ENCODE measurements at regions not wholly inside any gene's neighbourhood (a gene's known extent, or its start where the extent isn't known, plus 50 kb on each side); places are given as distances from the start of the nearest gene placed in this dataset.
"Not testable (repeated sequence)": the region's sequence is repeated elsewhere in the genome, so short reads cannot be mapped to it uniquely, and the experiment has no call there.

DNA sequence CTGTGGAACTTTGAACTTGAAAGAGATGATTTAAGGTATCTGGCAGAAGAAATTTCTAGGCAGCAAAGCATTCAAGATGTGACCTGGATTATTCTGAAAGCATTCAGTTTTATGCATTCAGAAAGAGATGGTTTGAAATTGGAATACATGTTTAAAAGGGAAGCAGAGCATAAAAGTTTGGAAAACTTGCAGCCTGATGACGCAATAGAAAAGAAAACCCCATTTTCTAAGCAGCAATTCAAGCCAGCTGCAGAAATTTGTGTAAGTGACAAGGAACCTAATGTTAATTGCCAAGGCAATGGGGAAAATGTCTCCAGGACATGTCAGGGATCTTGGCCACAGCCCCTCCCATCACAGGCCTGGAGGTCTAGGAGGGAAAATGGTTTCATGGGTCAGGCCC is 354.0 kb downstream of the ZNF326 start:
- DNase-seq, result no peak

DNA sequence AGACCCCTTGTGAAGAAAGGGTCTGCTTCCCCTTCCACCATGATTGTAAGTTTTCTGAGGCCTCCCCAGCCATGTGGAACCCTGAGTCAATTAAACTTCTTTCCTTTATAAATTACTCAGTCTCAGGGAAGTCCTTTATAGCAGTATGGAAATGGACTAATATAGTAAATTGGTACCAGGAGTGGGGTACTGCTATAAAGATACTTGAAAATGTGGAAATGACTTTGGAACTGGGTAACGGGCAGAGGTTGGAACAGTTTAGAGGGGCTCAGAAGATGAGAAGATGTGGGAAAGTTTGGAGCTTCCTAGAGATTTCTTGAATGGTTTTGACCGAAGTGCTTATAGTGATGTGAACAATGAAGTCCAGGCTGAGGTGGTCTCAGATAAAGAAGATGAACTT is 353.5 kb downstream of the ZNF326 start:
- not testable (repeated sequence) for DNase-seq

GRCh38 chr1:90347366-90347765 is 352.5 kb downstream of the ZNF326 start:
- DNase-seq, result no peak

- DNase-seq, result no peak
These were observed 351.8 kb downstream of the ZNF326 start for GRCh38 chr1:90346757-90347156.

DNA sequence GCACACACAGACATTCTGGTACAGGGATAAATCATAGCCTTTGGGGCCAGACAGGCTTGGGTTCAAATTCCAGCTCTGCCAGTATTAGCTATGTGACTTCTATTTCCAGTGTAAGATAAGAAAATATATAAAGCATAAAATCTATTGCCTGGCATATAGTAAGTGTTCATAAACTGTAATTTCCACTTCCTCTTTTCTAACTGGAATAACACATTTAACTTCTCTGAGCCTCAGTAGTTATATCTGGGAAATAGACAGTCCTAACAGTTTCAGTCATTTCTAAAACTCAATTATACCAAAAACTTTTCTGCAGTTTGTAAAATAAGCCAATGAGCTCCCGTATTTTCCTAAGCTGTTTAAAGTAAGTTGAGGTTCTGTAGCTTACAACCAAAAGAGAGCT is 351.4 kb downstream of the ZNF326 start:
- no peak for DNase-seq

DNA sequence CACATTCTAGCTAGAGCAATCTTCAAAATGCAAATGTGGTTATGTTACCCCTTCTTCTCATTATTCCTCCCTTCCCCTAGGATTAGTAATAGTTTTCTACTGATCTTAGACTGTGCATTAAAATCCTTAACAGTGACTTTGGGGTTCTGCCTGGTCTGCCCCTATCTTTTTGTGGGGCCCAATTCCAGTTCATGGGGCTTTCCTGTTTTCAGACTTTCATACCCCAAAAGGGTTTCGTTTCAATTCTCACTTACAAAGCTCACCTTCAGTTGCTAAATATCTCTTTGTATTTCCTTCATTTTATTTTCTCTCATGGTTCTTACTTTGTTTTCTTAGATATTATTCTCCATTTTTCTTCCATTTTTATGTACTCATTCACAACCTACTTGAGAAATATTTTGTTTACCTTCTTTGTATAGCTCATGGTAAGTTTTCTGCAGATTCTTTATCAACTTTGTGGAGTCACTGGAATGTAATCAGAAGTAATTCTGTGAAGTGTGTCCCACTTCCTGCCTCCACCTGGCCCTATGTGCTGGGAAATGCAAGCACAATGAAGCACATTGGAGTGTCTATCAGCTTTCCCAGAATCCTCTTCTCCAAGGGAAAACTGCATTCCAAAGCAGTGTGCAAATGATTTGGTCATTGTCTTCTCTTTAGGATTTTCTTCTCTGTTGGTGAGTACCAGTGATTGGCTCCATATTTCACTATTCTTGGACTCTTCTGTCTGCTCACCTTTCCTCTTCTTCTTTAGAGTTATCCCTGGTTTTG is 350.2 kb downstream of the ZNF326 start:
- no peak for DNase-seq

DNA sequence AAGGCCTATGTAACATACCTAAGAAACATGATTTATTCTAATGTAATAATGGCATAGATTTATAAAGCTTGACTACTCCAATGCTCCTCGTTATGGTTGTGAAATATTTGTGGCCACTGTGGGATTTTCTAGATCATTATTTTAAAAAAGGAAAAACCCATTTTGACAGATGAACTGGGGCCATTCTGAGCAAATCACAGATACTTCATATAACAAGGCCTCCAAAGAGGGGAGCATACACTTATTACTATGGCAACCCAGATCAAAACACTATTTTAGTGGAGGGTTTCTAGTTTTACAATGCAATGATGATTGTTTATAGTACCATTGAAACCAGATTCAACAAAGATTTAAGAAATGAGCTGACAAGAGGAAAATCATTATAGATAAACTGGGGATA is 346.6 kb downstream of the ZNF326 start:
- DNase-seq, result no peak

- DNase-seq, result peak in 1 of 2 experiments; percentile 23
These were observed 345.7 kb downstream of the ZNF326 start for GRCh38 chr1:90340606-90341005.

GRCh38 chr1:90339811-90340210 is 344.9 kb downstream of the ZNF326 start:
- DNase-seq, result no peak

DNA sequence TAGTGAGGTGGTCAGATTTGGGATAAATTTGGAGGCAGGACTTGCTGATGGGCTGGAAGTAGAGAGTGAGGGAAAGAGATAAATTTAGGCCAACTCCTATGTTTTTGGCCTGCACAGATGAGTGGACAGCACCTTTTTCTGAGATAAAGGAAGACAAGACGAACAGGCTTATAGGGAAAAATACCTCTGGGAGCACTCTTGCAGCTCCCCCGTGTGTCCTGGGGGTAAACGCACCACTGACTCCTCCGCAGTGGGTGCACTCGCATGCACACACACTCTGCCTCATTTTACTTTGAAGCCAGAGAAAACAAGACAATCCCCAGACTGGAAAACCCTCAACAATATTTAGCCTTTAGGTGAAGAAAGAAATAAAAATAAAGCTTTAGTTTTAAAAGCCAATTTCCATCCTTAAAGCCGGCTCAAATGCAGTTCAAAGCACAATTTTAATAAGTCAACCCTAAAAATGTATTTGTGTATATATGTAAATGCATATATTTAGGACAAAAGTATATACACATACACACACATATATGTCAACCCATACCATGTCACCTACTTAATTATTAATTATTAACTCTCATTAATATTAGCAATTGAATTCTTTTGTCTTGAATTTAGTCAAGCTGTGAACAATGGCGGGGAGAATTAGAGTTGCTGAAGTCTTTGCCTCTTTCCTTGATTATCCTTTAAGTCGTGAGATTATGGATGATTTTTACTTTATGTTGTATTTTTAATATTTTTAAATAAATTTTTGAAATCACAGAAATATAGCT is 341.8 kb downstream of the ZNF326 start:
- no peak for DNase-seq

GRCh38 chr1:90335558-90335957 is 340.6 kb downstream of the ZNF326 start:
- no peak for DNase-seq

- DNase-seq, result no peak
These were observed 339.2 kb downstream of the ZNF326 start for GRCh38 chr1:90334137-90334536.

DNA sequence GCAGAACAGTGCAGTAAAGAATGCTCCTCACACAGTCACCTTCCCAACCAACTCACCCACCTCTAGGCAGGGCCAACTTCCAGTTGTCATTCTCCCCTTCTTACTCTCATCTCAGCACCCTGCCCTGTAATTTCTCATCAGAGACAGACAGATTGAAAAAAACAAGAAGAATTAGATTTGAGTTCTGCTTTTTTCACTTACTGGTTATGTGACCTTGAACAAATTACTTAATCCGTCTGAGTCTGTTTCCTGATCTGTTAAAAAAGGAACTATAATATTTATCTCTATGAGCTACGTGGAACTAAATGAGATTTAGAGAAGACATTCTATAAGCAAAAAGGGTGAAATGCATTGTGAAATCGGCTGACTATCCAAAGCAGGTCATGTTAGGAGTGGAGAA is 330.3 kb downstream of the ZNF326 start:
- DNase-seq, result no peak

GRCh38 chr1:90322186-90322585 is 327.3 kb downstream of the ZNF326 start:
- no peak for DNase-seq

DNA sequence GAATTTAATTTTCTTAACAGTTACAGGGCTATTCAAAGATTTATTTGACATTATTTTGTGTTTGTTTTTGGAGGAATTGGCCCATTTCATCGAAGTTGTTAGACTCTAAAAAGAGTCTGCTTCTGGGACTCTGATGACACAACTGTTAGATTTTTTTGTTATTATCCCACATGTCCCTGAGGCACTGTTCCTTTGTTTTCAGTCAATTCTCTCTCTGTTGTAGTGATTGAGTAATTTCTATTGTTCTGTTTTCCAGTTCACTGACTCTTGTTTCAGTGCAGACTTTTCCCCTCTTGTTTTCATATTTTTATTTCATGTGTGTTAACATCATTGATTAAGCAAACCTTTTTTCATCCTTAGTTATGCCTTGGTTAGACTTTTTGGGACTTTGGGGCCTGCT is 325.0 kb downstream of the ZNF326 start:
- DNase-seq, result no peak

DNA sequence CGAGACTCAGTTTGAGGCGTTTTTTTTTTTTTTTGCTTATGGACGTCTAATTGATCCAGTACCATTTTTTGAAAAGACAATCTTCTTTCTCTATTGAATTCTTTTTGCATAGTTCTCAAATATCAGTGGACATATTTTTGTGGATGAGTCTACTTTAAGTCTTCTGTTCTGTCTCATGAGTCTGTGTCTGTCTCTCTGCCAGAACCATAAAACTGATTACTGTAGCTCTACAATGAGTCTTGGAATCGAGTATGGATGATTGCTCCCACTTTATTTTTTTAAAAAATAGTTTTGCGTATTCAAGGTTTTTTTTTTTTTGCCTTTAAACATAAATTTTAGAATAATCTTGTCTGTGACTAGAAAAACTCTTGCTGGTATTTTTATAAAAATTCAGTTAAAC is 323.5 kb downstream of the ZNF326 start:
- DNase-seq, result no peak

DNA sequence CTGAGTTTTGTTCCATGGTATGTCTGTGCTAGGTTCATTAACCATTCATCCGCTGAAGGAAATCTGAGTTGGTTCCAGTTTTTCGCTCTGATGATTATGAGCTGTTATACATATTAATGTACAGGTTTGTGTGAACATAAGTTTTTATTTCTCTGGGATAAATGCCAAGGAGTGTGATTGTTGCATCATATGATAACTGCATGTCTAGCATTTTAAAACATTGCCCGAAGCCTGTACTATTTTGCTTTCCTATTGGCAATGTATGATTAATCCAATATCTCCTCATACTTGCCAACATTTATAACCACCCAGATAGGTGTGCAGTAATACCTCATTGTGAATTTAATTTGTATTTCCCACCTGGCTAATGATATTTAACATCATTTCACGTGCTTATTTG is 322.7 kb downstream of the ZNF326 start:
- DNase-seq, result no peak

DNA sequence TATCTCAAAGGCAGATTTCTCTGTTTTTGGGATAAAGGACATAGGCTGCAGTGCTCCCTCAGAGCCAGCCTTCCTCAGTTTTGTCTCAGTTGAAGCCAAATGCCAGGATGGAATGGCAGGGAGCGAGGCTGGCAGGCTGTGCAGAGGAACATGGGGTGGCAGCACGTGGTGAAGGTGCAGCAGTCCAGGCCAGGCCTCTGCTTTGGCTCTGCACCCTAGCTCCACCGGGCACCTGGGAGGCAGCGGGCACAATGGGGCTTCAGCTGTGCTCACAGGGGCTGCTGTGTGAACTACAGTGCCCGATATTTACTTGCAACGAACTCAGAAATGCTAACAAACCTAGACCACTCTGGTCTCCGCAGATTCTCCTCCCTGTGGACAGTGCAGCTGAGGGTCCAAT is 319.6 kb downstream of the ZNF326 start:
- no peak for DNase-seq

DNA sequence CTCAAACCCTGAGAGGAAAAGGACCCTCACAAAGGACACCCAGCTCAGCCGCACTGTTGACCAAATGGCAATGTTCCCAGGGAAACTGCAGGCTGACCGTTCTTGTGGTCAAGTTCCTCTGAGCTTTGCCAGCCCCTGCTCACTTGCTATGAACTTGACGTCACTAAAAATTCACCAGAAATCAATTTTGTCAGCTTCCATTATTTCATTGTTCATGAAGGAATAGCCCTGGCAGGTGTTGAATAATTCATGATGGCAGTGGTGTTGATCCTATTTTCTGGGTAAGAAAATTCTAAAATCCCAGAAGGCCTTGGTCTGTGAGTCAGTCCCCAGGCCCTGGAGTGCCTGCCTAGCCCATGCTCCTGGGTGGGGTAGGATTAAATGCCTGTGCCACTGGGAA is 318.9 kb downstream of the ZNF326 start:
- no peak for DNase-seq

- DNase-seq, result no peak
These were observed 314.9 kb downstream of the ZNF326 start for GRCh38 chr1:90309806-90310205.

GRCh38 chr1:90308421-90308820 is 313.5 kb downstream of the ZNF326 start:
- no peak for DNase-seq

DNA sequence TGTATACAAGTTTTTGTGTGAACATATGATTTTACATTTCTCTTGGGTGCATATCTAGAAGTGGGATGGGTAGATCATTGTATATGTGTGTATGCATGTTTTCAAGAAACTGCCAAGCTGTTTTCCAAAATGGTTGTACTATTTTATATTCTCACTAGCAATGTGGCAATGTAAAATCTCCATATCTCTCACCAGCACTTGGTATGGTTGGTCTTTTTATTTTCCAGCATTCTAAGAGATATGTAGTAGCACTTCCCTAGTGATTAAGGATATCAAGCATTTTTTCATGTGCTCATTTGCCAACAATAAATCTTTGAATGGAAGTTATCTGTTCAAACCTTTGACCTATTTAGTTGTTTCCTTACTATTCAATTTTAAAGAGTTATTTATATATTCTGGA is 310.7 kb downstream of the ZNF326 start:
- no peak for DNase-seq

GRCh38 chr1:90296327-90296726 is 301.4 kb downstream of the ZNF326 start:
- no peak for DNase-seq

- no peak for DNase-seq
These were observed 300.6 kb downstream of the ZNF326 start for GRCh38 chr1:90295534-90295933.

Data from NCI-H2081 (cell line).